ENCODE measurements at regions not wholly inside any gene's neighbourhood (a gene's known extent, or its start where the extent isn't known, plus 50 kb on each side); places are given as distances from the start of the nearest gene placed in this dataset.

DNA sequence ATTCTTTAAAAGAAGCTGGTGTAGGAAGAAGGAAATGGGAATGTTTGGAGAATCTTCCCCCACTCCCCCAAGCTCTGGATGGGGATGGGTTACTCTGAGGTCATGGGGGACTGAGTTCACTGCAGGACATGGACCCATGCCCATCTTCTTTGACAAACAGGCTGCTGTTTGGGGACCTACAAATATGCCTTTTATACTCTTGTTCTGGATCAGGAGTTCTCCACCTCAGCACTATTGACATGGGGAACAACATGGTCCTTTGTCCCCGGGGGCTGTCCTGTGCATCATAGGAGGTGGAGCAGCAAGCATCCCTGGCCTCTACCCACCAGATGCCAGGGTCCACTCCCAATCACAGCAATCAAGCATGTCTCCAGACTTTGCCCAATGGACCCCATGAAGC is 365.8 kb upstream of the C1orf174 start:
- Histone ChIP-seq H3K4me3 (ENCODE audit: insufficient read depth, low read depth, low read length) (no peak overlapping the region), H3K36me3 (ENCODE audit: control insufficient read depth, insufficient read depth, low read length) (no peaks in the 10 kb centered on the region), H3K27me3 (ENCODE audit: control insufficient read depth, insufficient read depth, low read length, poor library complexity, severe bottlenecking) (no peaks in the 10 kb centered on the region), H3K9me3 (ENCODE audit: control insufficient read depth, low read length) (peaks cover 2% of the 10 kb centered on the region), H3K27ac (ENCODE audit: insufficient read depth, low read depth, low read length, poor library complexity, severe bottlenecking) (no peak overlapping the region), H3K4me1 (ENCODE audit: control insufficient read depth, insufficient read depth, low read length) (peaks cover 10% of the 10 kb centered on the region)
- WGBS, 2 experiments = 89 to 94% methylated on average over 1 of the region's 1 CpG

DNA sequence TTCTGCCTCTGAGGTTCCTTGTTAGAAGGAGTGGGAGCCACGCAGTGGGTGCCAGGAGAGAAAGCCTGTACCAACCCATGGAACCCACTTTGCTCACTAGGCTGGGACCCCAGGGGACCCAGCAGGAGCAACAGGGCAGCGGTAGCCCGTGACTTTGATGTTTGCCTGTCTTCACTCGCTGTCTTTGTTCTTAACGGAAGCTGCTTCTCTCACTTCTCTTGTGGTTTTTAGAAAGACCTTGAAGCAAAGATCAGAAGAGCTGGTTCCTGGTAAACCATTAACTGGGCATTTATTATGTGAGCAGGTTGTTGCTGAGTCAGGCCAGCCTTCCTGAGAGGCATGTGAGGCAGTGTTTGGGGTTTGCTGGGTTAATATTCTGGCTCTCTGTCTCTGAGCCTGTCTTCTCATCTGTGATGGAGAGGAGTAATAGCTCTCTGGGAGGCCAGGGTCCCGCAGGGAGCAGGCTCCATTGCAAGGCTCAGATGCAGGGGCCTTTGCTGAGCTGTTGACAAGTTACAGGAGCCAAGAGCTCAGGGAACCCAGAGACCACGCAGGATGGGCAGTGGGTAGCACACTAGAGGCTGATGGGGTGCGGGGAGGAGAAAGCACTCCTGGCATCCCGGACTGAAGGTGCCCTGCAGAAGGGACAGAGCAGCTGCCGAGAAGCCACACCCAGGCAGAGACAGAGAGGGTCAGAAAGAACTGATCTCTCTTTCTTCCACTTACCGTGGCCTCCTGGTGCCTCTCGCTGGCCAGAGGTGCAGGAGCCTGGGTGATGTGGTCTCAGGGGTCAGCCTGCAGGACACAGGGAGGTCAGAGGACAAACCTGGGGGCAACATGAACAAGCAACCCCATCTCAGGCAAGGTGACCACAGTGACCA is 367.5 kb upstream of the C1orf174 start:
- Histone ChIP-seq H3K4me1 (ENCODE audit: control insufficient read depth, insufficient read depth, low read length) (peaks cover 8% of the 10 kb centered on the region), H3K36me3 (ENCODE audit: control insufficient read depth, insufficient read depth, low read length) (no peaks in the 10 kb centered on the region), H3K4me3 (ENCODE audit: insufficient read depth, low read depth, low read length) (no peak overlapping the region), H3K27me3 (ENCODE audit: control insufficient read depth, insufficient read depth, low read length, poor library complexity, severe bottlenecking) (no peaks in the 10 kb centered on the region), H3K9me3 (ENCODE audit: control insufficient read depth, low read length) (peaks cover 2% of the 10 kb centered on the region), H3K27ac (ENCODE audit: insufficient read depth, low read depth, low read length, poor library complexity, severe bottlenecking) (no peak overlapping the region)
- 69% methylated on average over 12 of the region's 12 CpGs for WGBS, 2 experiments

DNA sequence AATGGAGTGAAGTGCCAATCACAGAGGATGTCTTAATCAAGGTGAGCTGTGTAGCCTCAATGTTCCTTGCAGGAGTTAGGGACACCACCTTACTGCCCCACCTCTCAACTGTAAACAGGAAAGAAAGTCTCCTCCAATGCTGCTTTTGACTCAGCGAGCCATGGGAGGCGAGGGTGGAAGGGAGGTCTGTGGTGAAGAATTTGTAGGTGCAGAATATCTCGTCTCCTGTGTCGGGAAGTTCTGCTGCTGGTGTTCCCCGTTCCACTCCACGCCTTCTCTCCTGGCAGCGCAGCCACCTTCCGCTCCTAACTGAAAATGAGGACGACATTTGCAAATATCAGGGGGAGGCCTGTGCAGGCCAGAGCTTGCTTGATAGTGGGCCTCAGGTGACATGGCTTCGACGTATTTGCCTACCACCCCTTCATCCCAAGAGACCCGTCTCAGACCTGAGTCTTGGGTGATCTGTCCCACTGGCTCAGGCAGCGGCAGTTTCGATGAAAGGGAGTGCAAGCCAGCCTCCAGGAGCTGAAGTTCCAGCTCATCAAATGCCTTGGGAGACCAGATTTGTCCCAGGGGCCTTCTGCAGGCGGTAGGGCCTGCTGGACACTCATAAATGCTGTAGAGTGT is 368.3 kb upstream of the C1orf174 start:
- Histone ChIP-seq H3K36me3 (ENCODE audit: control insufficient read depth, insufficient read depth, low read length) (no peaks in the 10 kb centered on the region), H3K4me3 (ENCODE audit: insufficient read depth, low read depth, low read length) (no peak overlapping the region), H3K4me1 (ENCODE audit: control insufficient read depth, insufficient read depth, low read length) (peaks cover 8% of the 10 kb centered on the region), H3K9me3 (ENCODE audit: control insufficient read depth, low read length) (peaks cover 2% of the 10 kb centered on the region), H3K27ac (ENCODE audit: insufficient read depth, low read depth, low read length, poor library complexity, severe bottlenecking) (no peak overlapping the region), H3K27me3 (ENCODE audit: control insufficient read depth, insufficient read depth, low read length, poor library complexity, severe bottlenecking) (no peaks in the 10 kb centered on the region)
- WGBS, 2 experiments = 88 to 91% methylated on average over 15 of the region's 15 CpGs

DNA sequence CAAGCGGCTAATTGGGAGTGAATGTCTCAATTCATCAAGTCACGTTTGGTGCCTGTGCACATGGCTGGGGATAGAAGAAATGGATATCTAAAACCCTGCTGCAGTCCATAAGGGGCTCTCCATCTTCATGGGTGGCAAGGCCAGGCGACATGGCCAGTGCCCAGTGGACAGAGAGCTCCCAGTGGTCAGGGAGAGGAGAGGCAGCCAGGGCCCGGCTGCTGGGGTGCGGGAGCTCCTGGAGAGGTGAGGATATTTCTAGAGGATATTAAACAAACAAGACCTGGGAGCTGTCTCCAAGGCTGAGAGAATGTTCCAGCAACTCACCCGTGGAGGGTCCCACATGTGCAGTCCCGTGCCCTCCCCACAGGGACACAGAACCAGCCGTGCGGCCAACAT is 368.8 kb upstream of the C1orf174 start:
- Histone ChIP-seq H3K9me3 (ENCODE audit: control insufficient read depth, low read length) (peaks cover 2% of the 10 kb centered on the region), H3K27me3 (ENCODE audit: control insufficient read depth, insufficient read depth, low read length, poor library complexity, severe bottlenecking) (no peaks in the 10 kb centered on the region), H3K36me3 (ENCODE audit: control insufficient read depth, insufficient read depth, low read length) (no peaks in the 10 kb centered on the region), H3K27ac (ENCODE audit: insufficient read depth, low read depth, low read length, poor library complexity, severe bottlenecking) (no peak overlapping the region), H3K4me3 (ENCODE audit: insufficient read depth, low read depth, low read length) (no peak overlapping the region), H3K4me1 (ENCODE audit: control insufficient read depth, insufficient read depth, low read length) (peaks cover 8% of the 10 kb centered on the region)
- 87 to 88% methylated on average over 9 of the region's 9 CpGs for WGBS, 2 experiments

GRCh38 chr1:4269330-4269729 is 369.3 kb upstream of the C1orf174 start:
- Histone ChIP-seq H3K4me3 (ENCODE audit: insufficient read depth, low read depth, low read length) (no peak overlapping the region), H3K27ac (ENCODE audit: insufficient read depth, low read depth, low read length, poor library complexity, severe bottlenecking) (no peak overlapping the region), H3K4me1 (ENCODE audit: control insufficient read depth, insufficient read depth, low read length) (peaks cover 8% of the 10 kb centered on the region), H3K27me3 (ENCODE audit: control insufficient read depth, insufficient read depth, low read length, poor library complexity, severe bottlenecking) (no peaks in the 10 kb centered on the region), H3K36me3 (ENCODE audit: control insufficient read depth, insufficient read depth, low read length) (no peaks in the 10 kb centered on the region), H3K9me3 (ENCODE audit: control insufficient read depth, low read length) (peaks cover 2% of the 10 kb centered on the region)
- 67 to 77% methylated on average over 7 of the region's 7 CpGs for WGBS, 2 experiments

GRCh38 chr1:4269952-4270570 is 370.0 kb upstream of the C1orf174 start:
- Histone ChIP-seq H3K27me3 (ENCODE audit: control insufficient read depth, insufficient read depth, low read length, poor library complexity, severe bottlenecking) (no peaks in the 10 kb centered on the region), H3K9me3 (ENCODE audit: control insufficient read depth, low read length) (peaks cover 2% of the 10 kb centered on the region), H3K4me3 (ENCODE audit: insufficient read depth, low read depth, low read length) (no peak overlapping the region), H3K4me1 (ENCODE audit: control insufficient read depth, insufficient read depth, low read length) (peaks cover 8% of the 10 kb centered on the region), H3K27ac (ENCODE audit: insufficient read depth, low read depth, low read length, poor library complexity, severe bottlenecking) (no peak overlapping the region), H3K36me3 (ENCODE audit: control insufficient read depth, insufficient read depth, low read length) (no peaks in the 10 kb centered on the region)
- WGBS, 2 experiments = 89 to 92% methylated on average over 10 of the region's 10 CpGs

GRCh38 chr1:4270651-4271337 is 370.7 kb upstream of the C1orf174 start:
- no peaks in the 10 kb centered on the region for H3K27me3 ChIP-seq (ENCODE audit: control insufficient read depth, insufficient read depth, low read length, poor library complexity, severe bottlenecking)
- H3K4me1 ChIP-seq (ENCODE audit: control insufficient read depth, insufficient read depth, low read length) = peaks cover 8% of the 10 kb centered on the region
- H3K4me3 ChIP-seq (ENCODE audit: insufficient read depth, low read depth, low read length) = no peak overlapping the region
- peaks cover 2% of the 10 kb centered on the region for H3K9me3 ChIP-seq (ENCODE audit: control insufficient read depth, low read length)
- WGBS, 2 experiments = 91 to 92% methylated on average over 13 of the region's 13 CpGs
- H3K36me3 ChIP-seq (ENCODE audit: control insufficient read depth, insufficient read depth, low read length) = no peaks in the 10 kb centered on the region
- no peak overlapping the region for H3K27ac ChIP-seq (ENCODE audit: insufficient read depth, low read depth, low read length, poor library complexity, severe bottlenecking)

- peaks cover 8% of the 10 kb centered on the region for H3K4me1 ChIP-seq (ENCODE audit: control insufficient read depth, insufficient read depth, low read length)
- H3K36me3 ChIP-seq (ENCODE audit: control insufficient read depth, insufficient read depth, low read length) = no peaks in the 10 kb centered on the region
- 80 to 87% methylated on average over 6 to 8 of the region's 8 CpGs for WGBS, 2 experiments
- H3K4me3 ChIP-seq (ENCODE audit: insufficient read depth, low read depth, low read length) = no peak overlapping the region
- H3K27me3 ChIP-seq (ENCODE audit: control insufficient read depth, insufficient read depth, low read length, poor library complexity, severe bottlenecking) = no peaks in the 10 kb centered on the region
- H3K9me3 ChIP-seq (ENCODE audit: control insufficient read depth, low read length) = peaks cover 2% of the 10 kb centered on the region
- no peak overlapping the region for H3K27ac ChIP-seq (ENCODE audit: insufficient read depth, low read depth, low read length, poor library complexity, severe bottlenecking)
These were observed 371.4 kb upstream of the C1orf174 start for GRCh38 chr1:4271338-4271998.

DNA sequence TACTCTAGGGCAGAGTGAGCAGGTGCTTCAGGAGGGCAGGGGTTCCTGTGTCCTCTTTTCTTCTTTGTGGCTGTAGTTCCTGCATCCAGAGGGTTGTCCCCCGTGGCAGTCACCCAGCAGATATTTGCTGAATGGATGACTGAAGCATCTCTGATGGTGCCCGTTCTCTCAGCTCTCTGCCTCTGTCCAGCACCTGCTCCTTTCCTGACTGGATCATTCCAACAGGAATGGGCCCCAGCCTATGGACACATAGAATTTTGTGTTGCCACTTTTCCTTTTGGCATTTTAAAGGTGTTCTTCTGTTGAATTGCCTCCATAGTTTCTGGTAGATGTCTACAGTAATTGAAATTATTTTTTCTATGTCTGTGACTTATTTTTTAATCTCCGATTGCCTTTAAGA is 372.5 kb upstream of the C1orf174 start:
- H3K4me3 ChIP-seq (ENCODE audit: insufficient read depth, low read depth, low read length) = no peak overlapping the region
- H3K27me3 ChIP-seq (ENCODE audit: control insufficient read depth, insufficient read depth, low read length, poor library complexity, severe bottlenecking) = no peaks in the 10 kb centered on the region
- WGBS, 2 experiments = 72% methylated on average over 3 of the region's 3 CpGs
- no peaks in the 10 kb centered on the region for H3K36me3 ChIP-seq (ENCODE audit: control insufficient read depth, insufficient read depth, low read length)
- H3K4me1 ChIP-seq (ENCODE audit: control insufficient read depth, insufficient read depth, low read length) = peaks cover 4% of the 10 kb centered on the region
- no peaks in the 10 kb centered on the region for H3K9me3 ChIP-seq (ENCODE audit: control insufficient read depth, low read length)
- H3K27ac ChIP-seq (ENCODE audit: insufficient read depth, low read depth, low read length, poor library complexity, severe bottlenecking) = no peak overlapping the region
